Muscle layer of duodenum (tissue), 2 donors: ENCODE measurements at regions not wholly inside any gene's neighbourhood (a gene's known extent, or its start where the extent isn't known, plus 50 kb on each side); places are given as distances from the start of the nearest gene placed in this dataset.

Source experiments
- H3K27ac ChIP-seq: one replicate; pipeline ENCODE4 v1.7.0; 2013; ENCODE audit warnings: mild to moderate bottlenecking, low read length
- H3K27me3 ChIP-seq: one replicate; pipeline ENCODE4 v1.7.0; 2013; ENCODE audit warnings: low read depth, mild to moderate bottlenecking, control low read depth, low read length
- H3K36me3 ChIP-seq, 2 donors: one replicate each; pipeline ENCODE4 v1.7.0; 2013; ENCODE audit warnings: low read length in 2 of 2, control low read depth in 1 of 2, mild to moderate bottlenecking in 1 of 2; ENCODE audit not compliant: insufficient read depth in 2 of 2, control insufficient read depth in 1 of 2
- H3K4me1 ChIP-seq, 2 donors: one replicate each; pipeline ENCODE4 v1.7.0; 2013; ENCODE audit warnings: low read length in 2 of 2, mild to moderate bottlenecking in 2 of 2, control low read depth in 1 of 2, moderate library complexity in 1 of 2; ENCODE audit not compliant: insufficient read depth in 2 of 2, control insufficient read depth in 1 of 2
- H3K4me3 ChIP-seq, 2 donors: one replicate each; pipeline ENCODE4 v1.7.0; 2013; ENCODE audit warnings: low read length in 2 of 2, low read depth in 1 of 2, mild to moderate bottlenecking in 1 of 2
- H3K9me3 ChIP-seq, 2 donors: one replicate each; pipeline ENCODE4 v1.7.0; 2013; ENCODE audit warnings: low read length in 2 of 2, control low read depth in 1 of 2, mild to moderate bottlenecking in 1 of 2; ENCODE audit not compliant: control insufficient read depth in 1 of 2
- donor health status: healthy.

DNA sequence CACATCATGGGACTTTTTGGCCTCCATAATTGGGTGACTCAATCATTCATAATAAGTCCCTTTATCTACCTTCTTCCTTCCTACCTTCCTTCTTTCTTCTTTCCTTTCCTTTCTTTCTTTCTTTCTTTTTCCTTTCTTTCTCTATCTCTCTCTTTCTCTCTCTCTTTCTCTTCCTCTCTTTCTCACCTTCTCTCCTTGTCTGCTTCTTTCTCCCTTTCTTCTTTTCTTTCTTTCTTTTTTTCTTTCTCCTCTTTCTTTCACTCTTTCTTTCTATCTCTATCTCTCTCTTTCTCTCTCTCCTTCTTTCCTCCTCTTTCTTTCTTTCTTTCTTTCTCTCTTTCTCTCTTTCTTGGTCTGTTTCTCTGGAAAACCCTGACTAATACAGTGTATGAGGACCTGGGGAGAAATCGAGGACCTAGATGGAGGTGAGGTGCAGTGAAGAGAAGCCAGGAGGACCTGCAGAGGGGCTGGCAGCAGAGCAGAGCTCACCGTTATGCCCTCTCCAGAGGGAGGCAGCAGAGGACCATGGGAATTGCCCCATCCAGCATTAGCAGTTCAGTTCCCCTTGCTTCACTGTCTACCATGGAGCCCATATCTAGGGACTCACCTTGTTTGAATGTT is 52.7 kb upstream of the BTRC start:
- Histone ChIP-seq H3K27ac (no peak overlapping the region), H3K36me3 (no peaks in the 10 kb centered on the region), H3K9me3 (no peaks in the 10 kb centered on the region), H3K4me3 (no peak overlapping the region), H3K27me3 (no peaks in the 10 kb centered on the region), H3K4me1 (no peaks in the 10 kb centered on the region)

DNA sequence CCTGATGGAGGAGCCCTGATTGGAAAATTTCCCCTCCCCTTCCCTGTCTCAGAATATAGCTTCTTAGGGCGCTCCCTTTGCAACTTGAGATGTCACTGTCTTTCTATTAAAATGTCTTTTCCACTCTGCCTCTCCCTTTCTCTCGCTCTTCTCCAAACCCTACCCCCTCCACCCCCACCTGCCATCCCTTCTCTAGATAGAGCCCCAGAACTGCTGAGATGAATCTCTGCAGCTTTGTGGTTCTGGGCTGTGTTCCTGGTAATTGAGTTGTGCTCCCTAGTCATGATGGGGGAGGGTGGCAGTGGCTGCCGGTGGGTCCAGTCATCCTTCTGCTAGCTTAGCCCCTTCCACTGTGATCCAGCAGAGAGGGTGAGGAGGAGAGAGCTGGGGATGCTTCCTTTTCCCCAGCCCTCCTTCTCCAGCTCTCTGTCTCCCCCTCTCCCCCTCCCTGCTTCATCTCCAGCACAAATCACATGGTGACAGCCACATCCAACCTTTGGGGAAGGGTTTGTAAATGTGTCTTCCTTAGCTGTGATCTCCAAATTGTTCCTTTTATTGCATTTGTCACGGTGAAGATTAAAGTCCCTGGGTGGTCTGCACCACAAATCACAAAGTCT is 50.8 kb upstream of the BTRC start:
- no peak overlapping the region for H3K4me3 ChIP-seq
- peaks cover 4% of the 10 kb centered on the region for H3K27me3 ChIP-seq
- H3K4me1 ChIP-seq: no peaks in the 10 kb centered on the region
- no peaks in the 10 kb centered on the region for H3K36me3 ChIP-seq
- no peak overlapping the region for H3K27ac ChIP-seq
- no peaks in the 10 kb centered on the region for H3K9me3 ChIP-seq
